ENCODE measurements at regions not wholly inside any gene's neighbourhood (a gene's known extent, or its start where the extent isn't known, plus 50 kb on each side); places are given as distances from the start of the nearest gene placed in this dataset.

DNA sequence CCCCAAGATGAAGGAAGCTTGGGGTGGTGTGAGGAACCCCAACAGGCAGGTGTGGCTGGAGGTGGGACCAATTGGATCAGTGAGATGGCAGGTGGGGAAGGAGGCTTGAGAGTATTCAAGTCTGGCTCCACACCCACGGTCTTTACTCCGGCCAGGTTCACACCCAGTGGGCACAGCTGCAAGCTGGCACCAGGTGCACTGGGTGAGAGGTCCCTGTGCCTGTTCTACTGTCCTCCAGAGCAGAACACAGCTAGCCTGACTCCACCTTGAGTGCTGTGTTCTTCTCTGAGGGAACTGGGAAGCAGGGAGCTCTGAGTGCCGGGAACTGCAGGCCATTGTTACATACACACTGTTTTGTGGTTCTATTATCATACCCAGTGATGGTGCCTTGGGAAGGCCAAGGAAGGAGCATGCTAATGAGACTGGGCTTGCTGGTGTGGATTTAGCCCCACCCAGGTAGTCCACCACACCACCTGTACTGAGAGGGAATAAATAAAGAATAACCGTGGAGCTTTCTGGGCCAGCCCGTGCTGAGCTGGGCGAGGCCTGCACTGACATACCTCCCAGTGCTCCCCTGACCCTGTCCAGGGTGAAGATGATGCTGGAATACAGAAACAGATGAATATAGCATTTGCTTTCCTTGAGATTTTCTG is 93.4 kb downstream of the ABHD5 start:
- H3K9me3 ChIP-seq (ENCODE audit: control insufficient read depth, insufficient read depth, low read depth, low read length) = no peaks in the 10 kb centered on the region
- H2AFZ ChIP-seq (ENCODE audit: low read length) = no peak overlapping the region
- H3K27me3 ChIP-seq (ENCODE audit: control insufficient read depth, insufficient read depth, low read length) = peaks cover 15% of the 10 kb centered on the region
- no peaks in the 10 kb centered on the region for H3K79me2 ChIP-seq (ENCODE audit: control insufficient read depth, insufficient read depth, low read length)
- no peaks in the 10 kb centered on the region for H3K4me1 ChIP-seq (ENCODE audit: control insufficient read depth, extremely low read depth, insufficient read depth, low read length)
- H3K27ac ChIP-seq (ENCODE audit: insufficient read depth, low read length) = no peak overlapping the region
- DNase-seq (ENCODE audit: low read depth in 2 of 2) = no peak
- H3K4me2 ChIP-seq (ENCODE audit: extremely low read depth, insufficient read depth, low read length) = no peak overlapping the region
- H3K4me3 ChIP-seq (replicated peaks in 1 of 4; ENCODE audit: control extremely low read depth in 1 of 4, insufficient read depth in 1 of 4, low read depth in 3 of 4, low read length in 4 of 4) = no peak overlapping the region
- H3K9ac ChIP-seq (ENCODE audit: insufficient read depth, low read length) = no peak overlapping the region
- TF ChIP-seq EZH2 (IDR thresholded peaks at IDR 0.05; ENCODE audit: low read length, missing control alignments) = no peak
- TF ChIP-seq, protein P1, sequence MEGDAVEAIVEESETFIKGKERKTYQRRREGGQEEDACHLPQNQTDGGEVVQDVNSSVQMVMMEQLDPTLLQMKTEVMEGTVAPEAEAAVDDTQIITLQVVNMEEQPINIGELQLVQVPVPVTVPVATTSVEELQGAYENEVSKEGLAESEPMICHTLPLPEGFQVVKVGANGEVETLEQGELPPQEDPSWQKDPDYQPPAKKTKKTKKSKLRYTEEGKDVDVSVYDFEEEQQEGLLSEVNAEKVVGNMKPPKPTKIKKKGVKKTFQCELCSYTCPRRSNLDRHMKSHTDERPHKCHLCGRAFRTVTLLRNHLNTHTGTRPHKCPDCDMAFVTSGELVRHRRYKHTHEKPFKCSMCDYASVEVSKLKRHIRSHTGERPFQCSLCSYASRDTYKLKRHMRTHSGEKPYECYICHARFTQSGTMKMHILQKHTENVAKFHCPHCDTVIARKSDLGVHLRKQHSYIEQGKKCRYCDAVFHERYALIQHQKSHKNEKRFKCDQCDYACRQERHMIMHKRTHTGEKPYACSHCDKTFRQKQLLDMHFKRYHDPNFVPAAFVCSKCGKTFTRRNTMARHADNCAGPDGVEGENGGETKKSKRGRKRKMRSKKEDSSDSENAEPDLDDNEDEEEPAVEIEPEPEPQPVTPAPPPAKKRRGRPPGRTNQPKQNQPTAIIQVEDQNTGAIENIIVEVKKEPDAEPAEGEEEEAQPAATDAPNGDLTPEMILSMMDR (conservative IDR thresholded peaks at IDR 0.05 in 1 of 2, IDR thresholded peaks at IDR 0.05 in 1 of 2; ENCODE audit: low read depth in 1 of 2, low read length in 2 of 2) = no peak
- no peaks in the 10 kb centered on the region for H3K36me3 ChIP-seq (ENCODE audit: control insufficient read depth, insufficient read depth, low read length)
- H4K20me1 ChIP-seq (ENCODE audit: control insufficient read depth, extremely low read depth, insufficient read depth, low read length) = no peaks in the 10 kb centered on the region

DNA sequence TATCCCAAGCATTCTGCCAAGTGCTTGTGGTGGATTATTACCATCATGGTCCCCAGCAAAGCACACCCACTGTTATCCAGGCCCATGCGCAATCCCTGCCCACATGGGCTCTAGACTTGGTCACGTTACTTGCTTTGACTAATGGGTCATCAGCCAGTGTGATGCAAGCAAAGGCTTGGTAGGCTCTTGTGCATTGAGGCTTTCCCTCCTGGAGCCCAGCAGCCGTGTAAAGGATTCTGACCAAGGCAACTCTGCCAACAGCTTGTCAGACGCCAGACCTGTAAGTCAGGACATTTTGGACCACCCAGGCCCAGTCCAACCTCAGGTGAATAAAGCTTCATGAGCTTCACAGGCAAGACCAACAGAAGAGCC is 93.9 kb downstream of the ABHD5 start:
- no peaks in the 10 kb centered on the region for H4K20me1 ChIP-seq (ENCODE audit: control insufficient read depth, extremely low read depth, insufficient read depth, low read length)
- TF ChIP-seq EZH2 (IDR thresholded peaks at IDR 0.05; ENCODE audit: low read length, missing control alignments) = no peak
- TF ChIP-seq, protein P1 (conservative IDR thresholded peaks at IDR 0.05 in 1 of 2, IDR thresholded peaks at IDR 0.05 in 1 of 2; ENCODE audit: low read depth in 1 of 2, low read length in 2 of 2) = no peak

DNA sequence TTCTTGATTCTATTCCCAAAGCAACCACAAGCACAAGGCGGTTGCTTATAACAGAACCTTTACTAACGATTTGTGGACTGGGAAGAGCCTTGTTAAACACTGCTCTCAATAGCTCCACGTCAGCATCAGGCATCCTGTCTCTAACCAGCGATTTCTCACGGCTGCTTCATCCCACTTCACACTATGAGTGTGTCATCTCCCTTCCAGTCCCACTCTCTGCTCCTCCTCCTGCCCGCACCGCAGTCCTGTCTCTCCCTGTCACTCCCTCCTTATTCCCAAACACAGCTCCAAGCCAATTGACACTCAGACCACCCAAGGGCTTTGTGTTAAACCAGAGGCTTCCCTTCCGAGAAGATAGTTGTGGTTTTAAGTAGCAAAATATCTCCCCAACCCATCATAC is 94.8 kb downstream of the ABHD5 start:
- no peaks in the 10 kb centered on the region for H3K79me2 ChIP-seq (ENCODE audit: control insufficient read depth, insufficient read depth, low read length)
- H3K9me3 ChIP-seq (ENCODE audit: control insufficient read depth, insufficient read depth, low read depth, low read length) = no peaks in the 10 kb centered on the region
- H3K4me2 ChIP-seq (ENCODE audit: extremely low read depth, insufficient read depth, low read length) = no peak overlapping the region
- H3K4me3 ChIP-seq (replicated peaks in 1 of 4; ENCODE audit: control extremely low read depth in 1 of 4, insufficient read depth in 1 of 4, low read depth in 3 of 4, low read length in 4 of 4) = no peak overlapping the region
- H3K27ac ChIP-seq (ENCODE audit: insufficient read depth, low read length) = no peak overlapping the region
- no peak overlapping the region for H3K9ac ChIP-seq (ENCODE audit: insufficient read depth, low read length)
- H3K4me1 ChIP-seq (ENCODE audit: control insufficient read depth, extremely low read depth, insufficient read depth, low read length) = no peaks in the 10 kb centered on the region
- no peaks in the 10 kb centered on the region for H4K20me1 ChIP-seq (ENCODE audit: control insufficient read depth, extremely low read depth, insufficient read depth, low read length)
- no peak overlapping the region for H2AFZ ChIP-seq (ENCODE audit: low read length)
- TF ChIP-seq, protein P1 (conservative IDR thresholded peaks at IDR 0.05 in 1 of 2, IDR thresholded peaks at IDR 0.05 in 1 of 2; ENCODE audit: low read depth in 1 of 2, low read length in 2 of 2) = no peak
- peak in 1 of 2 donors; percentile 25 for DNase-seq (ENCODE audit: low read depth in 2 of 2)
- no peaks in the 10 kb centered on the region for H3K36me3 ChIP-seq (ENCODE audit: control insufficient read depth, insufficient read depth, low read length)
- H3K27me3 ChIP-seq (ENCODE audit: control insufficient read depth, insufficient read depth, low read length) = peaks cover 15% of the 10 kb centered on the region

More for the DNA sequence above, 93.9 kb downstream of the ABHD5 start:
- Histone ChIP-seq H2AFZ (ENCODE audit: low read length) (no peak overlapping the region), H3K36me3 (ENCODE audit: control insufficient read depth, insufficient read depth, low read length) (no peaks in the 10 kb centered on the region), H3K27ac (ENCODE audit: insufficient read depth, low read length) (no peak overlapping the region), H3K9ac (ENCODE audit: insufficient read depth, low read length) (no peak overlapping the region), H3K4me1 (ENCODE audit: control insufficient read depth, extremely low read depth, insufficient read depth, low read length) (no peaks in the 10 kb centered on the region), H3K9me3 (ENCODE audit: control insufficient read depth, insufficient read depth, low read depth, low read length) (no peaks in the 10 kb centered on the region), H3K27me3 (ENCODE audit: control insufficient read depth, insufficient read depth, low read length) (peaks cover 15% of the 10 kb centered on the region), H3K4me3 (replicated peaks in 1 of 4; ENCODE audit: control extremely low read depth in 1 of 4, insufficient read depth in 1 of 4, low read depth in 3 of 4, low read length in 4 of 4) (no peak overlapping the region), H3K4me2 (ENCODE audit: extremely low read depth, insufficient read depth, low read length) (no peak overlapping the region), H3K79me2 (ENCODE audit: control insufficient read depth, insufficient read depth, low read length) (no peaks in the 10 kb centered on the region)
- DNase-seq (ENCODE audit: low read depth in 2 of 2) = no peak

Measured in fibroblast of lung (primary cell).